ENCODE measurements at regions not wholly inside any gene's neighbourhood (a gene's known extent, or its start where the extent isn't known, plus 50 kb on each side); places are given as distances from the start of the nearest gene placed in this dataset.
A peak's percentile ranks its signal among the peaks of the same experiment; 100 is the strongest.
"Not testable (repeated sequence)": the region's sequence is repeated elsewhere in the genome, so short reads cannot be mapped to it uniquely, and the experiment has no call there.

DNA sequence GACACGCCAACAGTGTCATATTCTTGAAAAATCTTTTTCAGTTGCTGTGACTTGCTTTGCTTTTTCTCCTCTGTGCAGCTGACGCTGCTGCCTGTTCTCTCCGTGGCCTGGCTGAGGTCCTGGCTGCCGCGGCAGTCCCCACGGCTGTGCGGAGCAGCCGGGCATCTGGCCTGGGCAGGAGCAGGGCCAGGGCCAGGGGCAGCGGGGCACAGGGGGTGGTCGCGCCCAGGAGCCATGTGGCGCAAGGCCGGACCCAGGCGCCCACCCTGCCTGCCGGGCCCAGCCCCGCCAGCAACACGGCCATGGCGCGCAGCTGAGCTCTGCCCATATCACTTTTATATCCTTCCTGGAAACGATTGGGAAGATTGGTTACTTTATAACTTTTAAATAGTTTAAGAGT is 109.4 kb upstream of the ACBD5 start:
- no peak overlapping the region for H3K4me3 ChIP-seq (ENCODE audit: low read length)
- H3K27ac ChIP-seq (ENCODE audit: low read length): peak overlapping the region; percentile 29
- H3K9me3 ChIP-seq (replicated peaks; ENCODE audit: control insufficient read depth, low read depth, low read length): no peaks in the 10 kb centered on the region
- WGBS (ENCODE audit: insufficient coverage): 74% methylated on average over 12 of the region's 20 CpGs
- H3K27me3 ChIP-seq (ENCODE audit: control insufficient read depth, insufficient read depth, low read length): no peaks in the 10 kb centered on the region
- H3K36me3 ChIP-seq (ENCODE audit: control insufficient read depth, insufficient read depth, low read length): no peaks in the 10 kb centered on the region
- peaks cover 18% of the 10 kb centered on the region for H3K4me1 ChIP-seq (ENCODE audit: control insufficient read depth, insufficient read depth, low read length)
- no peak for DNase-seq

DNA sequence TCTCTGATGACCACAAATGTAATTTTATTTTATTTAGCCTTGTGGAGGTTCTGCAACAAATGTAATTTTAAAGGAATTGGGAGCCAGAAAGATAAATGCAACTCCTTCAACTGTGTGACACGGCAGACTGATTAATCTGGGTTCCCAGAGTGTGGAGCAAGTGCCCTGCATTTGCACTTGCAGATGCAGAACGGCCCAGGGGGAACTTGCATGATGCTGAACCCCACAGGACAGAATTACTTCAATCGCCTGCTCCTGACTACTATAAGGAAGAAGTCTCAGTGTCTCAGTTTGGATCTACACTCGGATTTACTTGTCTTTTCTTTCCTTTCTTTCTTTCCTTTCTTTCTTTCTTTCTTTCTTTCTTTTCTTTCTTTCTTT is 107.2 kb upstream of the ACBD5 start:
- H3K36me3 ChIP-seq (ENCODE audit: control insufficient read depth, insufficient read depth, low read length); H3K27me3 ChIP-seq (ENCODE audit: control insufficient read depth, insufficient read depth, low read length); H3K9me3 ChIP-seq (replicated peaks; ENCODE audit: control insufficient read depth, low read depth, low read length); DNase-seq; H3K27ac ChIP-seq (ENCODE audit: low read length); H3K4me3 ChIP-seq (ENCODE audit: low read length); H3K4me1 ChIP-seq (ENCODE audit: control insufficient read depth, insufficient read depth, low read length): not testable (repeated sequence)
- 0% methylated on average over 1 of the region's 4 CpGs for WGBS (ENCODE audit: insufficient coverage)

DNA sequence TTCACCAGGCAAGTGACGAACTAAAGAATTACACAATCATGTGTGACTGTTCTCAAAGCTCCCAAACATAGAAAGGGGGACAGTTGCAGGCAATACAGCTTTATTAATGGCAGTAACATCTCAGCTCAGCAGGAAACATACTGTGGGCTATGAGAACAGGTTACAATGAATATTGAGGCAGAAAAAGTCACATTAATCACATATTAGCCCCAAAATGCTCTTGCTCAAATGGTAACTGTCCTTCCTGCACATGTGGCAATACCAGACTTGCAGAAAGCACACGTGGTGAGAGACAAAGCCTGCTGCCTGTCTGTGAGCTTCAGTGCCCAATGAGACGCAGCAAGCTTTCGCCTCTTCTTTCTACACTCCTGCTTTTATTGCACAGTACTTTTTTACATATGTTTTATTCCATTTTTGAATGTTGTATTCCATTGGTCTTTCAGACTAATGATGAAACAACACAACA is 104.9 kb upstream of the ACBD5 start:
- Histone ChIP-seq H3K9me3 (replicated peaks; ENCODE audit: control insufficient read depth, low read depth, low read length) (no peaks in the 10 kb centered on the region), H3K36me3 (ENCODE audit: control insufficient read depth, insufficient read depth, low read length) (no peaks in the 10 kb centered on the region), H3K4me3 (ENCODE audit: low read length) (no peak overlapping the region), H3K4me1 (ENCODE audit: control insufficient read depth, insufficient read depth, low read length) (peaks cover 4% of the 10 kb centered on the region), H3K27ac (ENCODE audit: low read length) (no peak overlapping the region), H3K27me3 (ENCODE audit: control insufficient read depth, insufficient read depth, low read length) (no peaks in the 10 kb centered on the region)
- WGBS (ENCODE audit: insufficient coverage): 0% methylated on average over 1 of the region's 4 CpGs
- DNase-seq: no peak

DNA sequence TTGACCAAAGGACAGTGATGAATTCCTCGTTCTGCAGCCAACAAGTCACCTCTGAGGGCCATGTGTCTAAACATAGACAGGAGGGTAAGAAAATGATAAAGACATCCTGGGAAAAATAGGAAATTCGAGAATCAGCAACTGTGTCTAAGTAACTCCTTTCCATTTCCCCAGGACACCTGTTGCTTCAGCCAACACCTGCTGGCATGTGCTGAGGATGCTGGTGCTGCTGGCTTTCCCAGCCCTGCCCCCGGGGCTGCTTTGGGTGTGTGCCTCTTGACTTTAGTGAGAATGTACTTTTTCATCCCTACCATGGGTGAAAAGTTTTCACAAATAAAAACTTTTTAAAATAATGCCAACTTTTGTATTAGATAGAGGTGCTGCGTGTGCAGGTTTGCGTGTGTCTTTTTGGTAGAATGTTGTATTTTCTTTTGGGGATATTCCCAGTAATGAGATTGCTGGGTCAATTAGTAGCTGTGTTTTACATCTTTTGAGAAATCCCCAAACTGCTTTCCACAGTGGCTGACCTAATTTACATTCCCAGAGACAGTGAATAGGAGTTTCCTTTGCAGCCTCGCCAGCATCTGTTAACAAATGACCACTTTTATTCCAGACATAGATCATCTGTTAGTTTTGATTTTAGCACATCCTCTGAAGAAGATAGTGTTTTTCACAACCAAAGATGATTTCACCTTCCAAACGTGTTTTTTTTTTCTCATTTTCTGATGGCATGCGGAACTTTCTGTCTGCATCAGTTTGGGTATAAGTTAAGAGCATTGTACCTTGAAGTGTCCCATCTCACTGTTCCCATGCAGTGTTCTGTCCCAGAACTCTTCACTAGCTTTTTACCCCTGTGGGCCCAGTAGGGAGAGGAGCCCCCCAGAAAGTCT is 104.2 kb upstream of the ACBD5 start:
- H3K27ac ChIP-seq (ENCODE audit: low read length): no peak overlapping the region
- H3K27me3 ChIP-seq (ENCODE audit: control insufficient read depth, insufficient read depth, low read length): no peaks in the 10 kb centered on the region
- H3K4me3 ChIP-seq (ENCODE audit: low read length): no peak overlapping the region
- no peaks in the 10 kb centered on the region for H3K36me3 ChIP-seq (ENCODE audit: control insufficient read depth, insufficient read depth, low read length)
- DNase-seq: no peak
- H3K9me3 ChIP-seq (replicated peaks; ENCODE audit: control insufficient read depth, low read depth, low read length): no peaks in the 10 kb centered on the region
- H3K4me1 ChIP-seq (ENCODE audit: control insufficient read depth, insufficient read depth, low read length): peaks cover 4% of the 10 kb centered on the region
- WGBS (ENCODE audit: insufficient coverage): 60% methylated on average over 1 of the region's 8 CpGs

DNA sequence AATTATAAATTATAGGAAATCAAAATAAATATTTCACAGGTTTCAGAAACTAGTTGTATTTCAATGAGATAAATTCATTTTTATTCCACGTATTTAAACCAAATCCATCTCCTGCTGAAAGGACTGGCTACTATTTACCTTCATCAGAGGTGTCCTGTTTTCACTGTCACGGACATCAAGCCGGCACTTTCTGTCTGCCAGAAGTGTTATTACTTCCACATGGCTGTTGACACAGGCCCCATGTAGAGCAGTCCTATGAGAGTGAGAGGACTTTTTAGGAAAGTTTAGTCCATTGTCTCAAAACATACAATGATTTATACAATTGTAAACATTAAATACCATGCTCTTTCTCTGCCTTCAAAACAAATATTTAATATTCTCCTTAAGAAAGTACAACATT is 100.4 kb upstream of the ACBD5 start:
- H3K36me3 ChIP-seq (ENCODE audit: control insufficient read depth, insufficient read depth, low read length): no peaks in the 10 kb centered on the region
- WGBS (ENCODE audit: insufficient coverage): no CpG with 5 or more reads among the region's 3 CpGs

DNA sequence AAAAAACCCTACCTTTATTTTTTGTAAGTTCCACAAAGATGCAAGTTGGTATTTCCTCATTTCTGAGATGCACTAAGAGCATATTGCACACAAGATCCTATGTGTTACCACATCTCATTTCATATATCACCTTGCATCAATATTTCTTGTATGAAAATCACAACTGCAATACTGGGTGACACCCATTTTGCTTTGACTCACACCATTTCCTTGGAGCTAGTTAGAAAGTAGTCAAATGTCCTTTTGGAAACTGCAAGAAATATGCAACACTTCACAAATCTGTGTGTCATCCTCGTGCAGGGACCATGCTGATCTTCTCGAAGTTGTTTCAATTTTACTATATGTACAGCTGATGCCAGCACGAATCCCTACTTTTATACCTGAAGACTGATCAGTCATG is 94.6 kb upstream of the ACBD5 start:
- H3K27ac ChIP-seq (ENCODE audit: low read length); H3K4me1 ChIP-seq (ENCODE audit: control insufficient read depth, insufficient read depth, low read length); H3K36me3 ChIP-seq (ENCODE audit: control insufficient read depth, insufficient read depth, low read length); H3K9me3 ChIP-seq (replicated peaks; ENCODE audit: control insufficient read depth, low read depth, low read length); H3K4me3 ChIP-seq (ENCODE audit: low read length); H3K27me3 ChIP-seq (ENCODE audit: control insufficient read depth, insufficient read depth, low read length); DNase-seq: not testable (repeated sequence)
- no CpG with 5 or more reads among the region's 3 CpGs for WGBS (ENCODE audit: insufficient coverage)

More for the DNA sequence above, 100.4 kb upstream of the ACBD5 start:
- Histone ChIP-seq H3K4me1 (ENCODE audit: control insufficient read depth, insufficient read depth, low read length) (peaks cover 2% of the 10 kb centered on the region), H3K27me3 (ENCODE audit: control insufficient read depth, insufficient read depth, low read length) (no peaks in the 10 kb centered on the region), H3K27ac (ENCODE audit: low read length) (no peak overlapping the region), H3K9me3 (replicated peaks; ENCODE audit: control insufficient read depth, low read depth, low read length) (no peaks in the 10 kb centered on the region), H3K4me3 (ENCODE audit: low read length) (no peak overlapping the region)
- DNase-seq: no peak

DNA sequence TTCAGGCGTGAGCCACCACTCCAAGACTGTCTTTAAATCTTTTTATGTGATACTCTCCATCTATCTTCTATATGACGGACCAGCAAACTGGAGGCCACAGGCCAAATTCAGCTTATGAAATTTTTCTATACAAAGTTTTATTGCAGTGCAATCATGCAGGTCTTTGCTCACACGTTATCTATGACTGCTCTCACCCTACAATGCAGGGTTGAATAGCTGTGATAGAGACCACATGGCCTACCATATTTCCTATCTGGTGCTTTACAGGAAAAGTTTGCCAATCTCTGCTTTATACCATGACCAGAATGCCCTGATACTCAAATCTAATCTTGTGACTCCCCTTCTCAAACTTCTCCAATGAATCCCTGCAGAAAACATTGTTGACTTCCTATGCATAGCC is 89.5 kb upstream of the ACBD5 start:
- 88% methylated on average over 1 of the region's 3 CpGs for whole genome bisulfite sequencing (ENCODE audit: insufficient coverage)
- DNase-seq: no peak
- H3K9me3 ChIP-seq (replicated peaks; ENCODE audit: control insufficient read depth, low read depth, low read length): no peaks in the 10 kb centered on the region

DNA sequence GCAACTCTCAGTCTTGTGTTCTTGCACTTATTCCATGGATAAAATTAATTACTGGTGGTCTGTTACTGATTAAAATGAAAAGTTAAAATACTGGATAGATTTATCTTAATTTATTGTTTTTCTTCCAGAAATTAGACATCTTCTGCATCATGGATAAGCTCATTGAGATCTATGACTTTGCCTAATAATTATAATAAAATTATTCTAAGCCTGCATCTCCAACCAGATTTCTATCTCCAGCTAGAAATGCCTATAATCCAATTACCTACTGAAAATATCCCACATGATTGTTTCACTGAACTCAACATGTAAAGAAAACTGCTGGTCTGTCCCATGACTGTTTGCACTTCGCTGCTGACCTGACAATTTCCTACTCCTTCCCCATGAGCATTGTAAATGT is 88.3 kb upstream of the ACBD5 start:
- H3K9me3 ChIP-seq (replicated peaks; ENCODE audit: control insufficient read depth, low read depth, low read length): no peaks in the 10 kb centered on the region
- no peaks in the 10 kb centered on the region for H3K27me3 ChIP-seq (ENCODE audit: control insufficient read depth, insufficient read depth, low read length)
- H3K4me3 ChIP-seq (ENCODE audit: low read length): no peak overlapping the region
- H3K36me3 ChIP-seq (ENCODE audit: control insufficient read depth, insufficient read depth, low read length): no peaks in the 10 kb centered on the region
- 56% methylated on average over 1 of the region's 1 CpG for WGBS (ENCODE audit: insufficient coverage)
- H3K4me1 ChIP-seq (ENCODE audit: control insufficient read depth, insufficient read depth, low read length): no peaks in the 10 kb centered on the region
- no peak overlapping the region for H3K27ac ChIP-seq (ENCODE audit: low read length)
- DNase-seq: no peak

More for the DNA sequence above, 89.5 kb upstream of the ACBD5 start:
- no peak overlapping the region for H3K4me3 ChIP-seq (ENCODE audit: low read length)
- H3K27me3 ChIP-seq (ENCODE audit: control insufficient read depth, insufficient read depth, low read length): no peaks in the 10 kb centered on the region
- no peak overlapping the region for H3K27ac ChIP-seq (ENCODE audit: low read length)
- H3K36me3 ChIP-seq (ENCODE audit: control insufficient read depth, insufficient read depth, low read length): no peaks in the 10 kb centered on the region
- no peaks in the 10 kb centered on the region for H3K4me1 ChIP-seq (ENCODE audit: control insufficient read depth, insufficient read depth, low read length)

DNA sequence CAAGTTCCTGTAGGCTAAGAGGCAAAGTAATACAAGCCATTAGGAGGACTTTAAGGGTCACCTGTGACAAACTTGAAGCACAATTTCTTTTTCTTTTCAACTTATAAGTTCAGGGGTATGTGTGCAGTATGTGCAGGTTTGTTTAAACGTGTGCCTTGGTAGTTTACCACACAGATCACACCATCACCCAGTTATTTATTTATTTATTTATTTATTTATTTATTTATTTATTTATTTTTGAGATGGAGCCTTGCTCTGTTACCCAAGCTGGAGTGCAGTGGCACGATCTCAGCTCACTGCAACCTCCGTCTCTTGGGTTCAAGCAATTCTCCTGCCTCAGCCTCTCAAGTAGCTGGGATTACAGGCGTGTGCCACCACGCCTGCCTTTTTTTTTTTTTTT is 86.2 kb upstream of the ACBD5 start:
- H3K4me1 ChIP-seq (ENCODE audit: control insufficient read depth, insufficient read depth, low read length); DNase-seq; H3K27me3 ChIP-seq (ENCODE audit: control insufficient read depth, insufficient read depth, low read length); H3K27ac ChIP-seq (ENCODE audit: low read length); H3K36me3 ChIP-seq (ENCODE audit: control insufficient read depth, insufficient read depth, low read length); H3K9me3 ChIP-seq (replicated peaks; ENCODE audit: control insufficient read depth, low read depth, low read length); H3K4me3 ChIP-seq (ENCODE audit: low read length): not testable (repeated sequence)
- no CpG with 5 or more reads among the region's 5 CpGs for WGBS (ENCODE audit: insufficient coverage)

DNA sequence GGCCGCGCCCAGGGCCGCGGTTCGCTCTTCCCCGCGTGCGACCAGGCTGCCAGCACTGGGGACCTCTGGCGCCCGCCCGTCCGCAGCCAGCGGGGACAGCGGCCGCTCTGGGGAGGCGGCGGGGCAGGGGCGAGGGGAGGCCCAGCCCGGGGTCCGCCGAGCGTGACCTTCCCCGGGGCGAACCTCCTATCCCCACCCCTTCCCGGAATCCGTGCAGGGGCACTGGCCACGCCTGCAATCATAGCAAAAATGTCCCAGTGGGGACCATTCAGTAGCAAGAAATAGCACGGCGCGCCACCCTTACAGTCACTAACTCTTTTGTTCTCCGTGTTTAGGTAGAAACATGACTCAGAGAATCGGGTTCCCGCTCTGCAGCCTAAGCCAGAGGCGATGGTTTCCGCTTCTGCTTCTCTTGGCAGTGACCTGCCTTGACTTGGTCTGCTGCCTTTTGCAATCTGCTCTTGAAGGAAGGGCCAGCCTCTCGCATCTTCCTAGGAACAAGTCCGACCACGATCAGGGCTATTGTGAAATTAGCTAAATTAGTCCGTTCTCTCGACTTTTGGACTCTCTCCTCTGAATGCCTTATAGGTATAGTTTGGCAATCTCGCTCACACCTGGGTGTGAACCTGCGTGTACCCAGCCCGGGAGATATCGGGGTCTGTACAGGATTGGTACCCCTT is 79.3 kb upstream of the ACBD5 start:
- DNase-seq: peak; percentile 77
- Histone ChIP-seq H3K27me3 (ENCODE audit: control insufficient read depth, insufficient read depth, low read length) (peaks cover 2% of the 10 kb centered on the region), H3K9me3 (replicated peaks; ENCODE audit: control insufficient read depth, low read depth, low read length) (no peaks in the 10 kb centered on the region), H3K4me1 (ENCODE audit: control insufficient read depth, insufficient read depth, low read length) (no peaks in the 10 kb centered on the region), H3K4me3 (ENCODE audit: low read length) (no peak overlapping the region), H3K27ac (ENCODE audit: low read length) (no peak overlapping the region), H3K36me3 (ENCODE audit: control insufficient read depth, insufficient read depth, low read length) (no peaks in the 10 kb centered on the region)
- 17% methylated on average over 29 of the region's 44 CpGs for WGBS (ENCODE audit: insufficient coverage)
